ENCODE measurements at regions not wholly inside any gene's neighbourhood (a gene's known extent, or its start where the extent isn't known, plus 50 kb on each side); places are given as distances from the start of the nearest gene placed in this dataset.

- no peak for DNase-seq (ENCODE audit: low read depth)
Measured at GRCh38 chr22:47465222-47465621, 702.8 kb downstream of the TBC1D22A start.

GRCh38 chr22:47463220-47463619 is 700.8 kb downstream of the TBC1D22A start:
- DNase-seq (ENCODE audit: low read depth) = no peak

- no peak for DNase-seq (ENCODE audit: low read depth)
Measured at GRCh38 chr22:47460861-47461260, 698.4 kb downstream of the TBC1D22A start.

GRCh38 chr22:47460176-47460575 is 697.7 kb downstream of the TBC1D22A start:
- DNase-seq (ENCODE audit: low read depth) = no peak

GRCh38 chr22:47458348-47458747 is 695.9 kb downstream of the TBC1D22A start:
- no peak for DNase-seq (ENCODE audit: low read depth)

GRCh38 chr22:47457509-47458300 is 695.3 kb downstream of the TBC1D22A start:
- no peak for DNase-seq (ENCODE audit: low read depth)

GRCh38 chr22:47457021-47457420 is 694.6 kb downstream of the TBC1D22A start:
- no peak for DNase-seq (ENCODE audit: low read depth)

- no peak for DNase-seq (ENCODE audit: low read depth)
Measured at GRCh38 chr22:47456031-47456430, 693.6 kb downstream of the TBC1D22A start.

GRCh38 chr22:47453049-47453448 is 690.6 kb downstream of the TBC1D22A start:
- no peak for DNase-seq (ENCODE audit: low read depth)

- DNase-seq (ENCODE audit: low read depth) = no peak
Measured at GRCh38 chr22:47452184-47452583, 689.7 kb downstream of the TBC1D22A start.

GRCh38 chr22:47450876-47451475 is 688.5 kb downstream of the TBC1D22A start:
- DNase-seq (ENCODE audit: low read depth) = no peak

GRCh38 chr22:47449508-47450270 is 687.2 kb downstream of the TBC1D22A start:
- no peak for DNase-seq (ENCODE audit: low read depth)

GRCh38 chr22:47448231-47449223 is 686.1 kb downstream of the TBC1D22A start:
- DNase-seq (ENCODE audit: low read depth) = no peak

GRCh38 chr22:47446821-47447810 is 684.7 kb downstream of the TBC1D22A start:
- DNase-seq (ENCODE audit: low read depth) = no peak

GRCh38 chr22:47446331-47446730 is 683.9 kb downstream of the TBC1D22A start:
- no peak for DNase-seq (ENCODE audit: low read depth)

GRCh38 chr22:47445716-47446290 is 683.4 kb downstream of the TBC1D22A start:
- no peak for DNase-seq (ENCODE audit: low read depth)

- DNase-seq (ENCODE audit: low read depth) = no peak
Measured at GRCh38 chr22:47445212-47445611, 682.8 kb downstream of the TBC1D22A start.

GRCh38 chr22:47444746-47445065 is 682.3 kb downstream of the TBC1D22A start:
- DNase-seq (ENCODE audit: low read depth) = no peak

GRCh38 chr22:47443836-47444745 is 681.6 kb downstream of the TBC1D22A start:
- no peak for DNase-seq (ENCODE audit: low read depth)

All from stimulated activated CD8-positive, alpha-beta memory T cell treated with anti-CD3 and anti-CD28 coated beads, Interleukin-12 subunit alpha, Interleukin-12 subunit beta, amount 100 ng/mL, for 4 hours (primary cell).